Adipocyte (in vitro differentiated cells): ENCODE measurements at regions not wholly inside any gene's neighbourhood (a gene's known extent, or its start where the extent isn't known, plus 50 kb on each side); places are given as distances from the start of the nearest gene placed in this dataset.
A peak's percentile ranks its signal among the peaks of the same experiment; 100 is the strongest.

Source experiments
- DNase-seq: peaks from one replicate; pipeline ENCODE4 v3.0.0-alpha.2; 2015; ENCODE audit warnings: low read depth
- H3K27me3 ChIP-seq: replicated peaks from 2 replicates; pipeline ENCODE4 v1.7.0; 2013; ENCODE audit warnings: mild to moderate bottlenecking, low read length, moderate library complexity; ENCODE audit not compliant: control insufficient read depth, insufficient read depth
- H3K36me3 ChIP-seq: 2 replicates; pipeline ENCODE4 v1.7.0; 2013; ENCODE audit warnings: low read length, mild to moderate bottlenecking, moderate library complexity; ENCODE audit not compliant: control insufficient read depth, insufficient read depth, severe bottlenecking
- H3K4me1 ChIP-seq: 2 replicates; pipeline ENCODE4 v1.7.0; 2013; ENCODE audit warnings: mild to moderate bottlenecking, low read length, moderate library complexity; ENCODE audit not compliant: control insufficient read depth, insufficient read depth
- H3K4me3 ChIP-seq: 2 replicates; pipeline ENCODE4 v1.7.0; 2013; ENCODE audit warnings: mild to moderate bottlenecking, low read length, moderate library complexity
- H3K9ac ChIP-seq: 2 replicates; pipeline ENCODE4 v1.7.0; 2013; ENCODE audit warnings: mild to moderate bottlenecking, low read length, moderate library complexity
- H3K9me3 ChIP-seq: 2 replicates; pipeline ENCODE4 v1.7.0; 2013; ENCODE audit warnings: mild to moderate bottlenecking, low read length, moderate library complexity; ENCODE audit not compliant: control insufficient read depth

DNA sequence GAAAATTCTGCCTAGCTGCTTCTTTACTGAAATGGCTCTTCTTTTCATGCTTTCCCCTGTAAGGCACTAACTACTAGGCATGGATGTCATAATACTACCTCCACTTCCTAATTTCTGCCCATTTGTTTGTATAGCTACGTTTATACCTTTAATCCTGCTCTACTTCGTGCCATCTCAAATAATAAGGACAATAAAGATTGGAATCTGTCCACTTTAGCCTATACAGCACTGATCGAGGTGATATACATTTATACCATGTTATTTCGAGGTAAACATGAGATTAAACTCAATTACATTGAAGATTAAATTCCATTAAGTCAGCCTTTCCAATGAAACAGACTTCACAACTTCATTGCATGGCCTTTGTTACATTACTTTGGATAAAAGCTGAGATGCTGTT lies 390.6 kb upstream of the MARCKS start:
- no peak overlapping the region for H3K4me3 ChIP-seq
- DNase-seq = no peak
- no peaks in the 10 kb centered on the region for H3K27me3 ChIP-seq
- no peaks in the 10 kb centered on the region for H3K9me3 ChIP-seq
- H3K9ac ChIP-seq = no peak overlapping the region
- peaks cover 15% of the 10 kb centered on the region for H3K4me1 ChIP-seq
- no peaks in the 10 kb centered on the region for H3K36me3 ChIP-seq

DNA sequence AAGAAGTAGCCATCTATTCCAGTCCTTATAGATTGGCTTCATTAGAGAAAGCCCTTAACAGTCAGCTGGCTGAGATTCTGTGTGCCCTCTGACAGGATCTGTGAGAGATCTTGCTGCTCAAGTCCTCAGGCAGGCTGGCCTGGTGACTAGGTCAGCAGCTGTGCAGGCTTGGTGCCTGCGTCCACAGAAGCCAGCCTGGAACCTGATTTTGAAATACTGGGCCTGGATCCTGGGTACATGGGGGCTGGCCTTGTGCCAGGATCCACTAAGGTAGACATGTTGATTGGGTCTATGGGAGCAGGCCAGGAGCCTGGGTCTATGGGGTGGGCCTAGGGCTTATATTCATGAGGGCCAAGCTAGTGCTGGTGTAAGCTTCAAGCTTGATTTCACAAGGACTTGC lies 381.8 kb upstream of the MARCKS start:
- Histone ChIP-seq H3K36me3 (no peaks in the 10 kb centered on the region), H3K4me3 (no peak overlapping the region), H3K9me3 (no peaks in the 10 kb centered on the region), H3K9ac (no peak overlapping the region), H3K4me1 (peaks cover 47% of the 10 kb centered on the region), H3K27me3 (no peaks in the 10 kb centered on the region)
- DNase-seq = no peak

DNA sequence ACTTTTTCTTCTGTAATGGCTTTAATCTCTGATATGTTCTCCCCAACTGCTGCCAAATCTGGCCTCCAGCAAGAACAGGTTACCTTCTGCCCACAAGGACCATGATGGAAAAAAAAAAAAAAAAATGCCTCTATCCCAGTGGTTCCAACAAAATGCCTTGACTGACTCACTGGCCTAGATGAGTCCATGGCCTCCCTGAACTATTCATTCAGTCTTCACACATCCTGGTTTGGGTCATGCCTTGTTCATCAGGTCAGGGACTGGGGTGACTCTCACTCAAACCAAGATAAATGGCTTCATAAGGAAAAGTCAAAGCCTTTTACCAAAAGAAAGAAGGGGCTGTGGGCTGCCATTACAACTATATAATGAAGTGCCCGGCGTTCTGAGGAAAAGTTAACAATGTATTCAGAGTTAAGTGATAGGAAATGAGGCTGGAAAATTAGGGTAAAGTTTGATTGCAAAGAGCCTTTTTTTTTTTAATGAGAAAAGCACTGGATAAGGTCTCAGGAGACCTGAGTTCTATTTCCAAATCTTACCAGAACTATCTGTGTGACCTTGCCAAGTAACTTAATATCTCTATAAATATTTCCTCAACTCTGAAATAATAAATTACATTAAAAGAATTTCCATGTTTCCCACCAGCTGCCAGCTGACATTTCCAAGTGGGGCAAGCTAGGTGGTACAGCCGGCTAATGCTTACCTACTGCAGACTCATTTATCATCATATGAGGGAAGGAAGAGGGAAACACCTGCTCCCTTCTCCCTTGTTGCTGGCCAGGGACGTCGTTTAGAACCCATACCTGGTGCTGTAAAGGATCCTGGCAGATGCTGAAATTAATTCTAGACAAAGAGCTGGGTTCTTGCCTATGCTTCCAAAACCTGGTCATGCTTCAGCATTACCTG lies 380.0 kb upstream of the MARCKS start:
- Histone ChIP-seq H3K36me3 (no peaks in the 10 kb centered on the region), H3K4me3 (peak overlapping the region; percentile 14), H3K9ac (peak overlapping the region; percentile 19), H3K27me3 (no peaks in the 10 kb centered on the region), H3K4me1 (peaks cover 49% of the 10 kb centered on the region), H3K9me3 (no peaks in the 10 kb centered on the region)
- DNase-seq = no peak

DNA sequence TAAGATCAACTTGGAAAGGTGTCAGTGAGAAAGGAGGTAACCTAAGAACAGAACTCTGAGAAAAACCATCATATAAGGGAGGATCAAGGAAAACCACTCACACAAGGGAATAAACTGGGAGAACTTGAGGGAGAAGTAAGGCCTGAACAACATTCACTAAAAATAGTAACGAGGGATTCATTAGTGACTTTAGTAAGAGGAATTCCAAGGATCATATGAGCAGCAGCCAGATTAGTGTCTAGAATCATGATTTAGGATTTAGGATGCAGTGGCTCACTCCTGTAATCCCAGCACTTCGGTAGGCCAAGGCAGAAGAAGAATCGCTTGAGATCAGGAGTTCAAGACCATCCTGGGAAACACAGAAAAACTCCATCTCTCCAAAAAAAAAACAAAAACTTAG lies 376.5 kb upstream of the MARCKS start:
- H3K27me3 ChIP-seq = no peaks in the 10 kb centered on the region
- DNase-seq = no peak
- H3K4me1 ChIP-seq = peaks cover 41% of the 10 kb centered on the region

DNA sequence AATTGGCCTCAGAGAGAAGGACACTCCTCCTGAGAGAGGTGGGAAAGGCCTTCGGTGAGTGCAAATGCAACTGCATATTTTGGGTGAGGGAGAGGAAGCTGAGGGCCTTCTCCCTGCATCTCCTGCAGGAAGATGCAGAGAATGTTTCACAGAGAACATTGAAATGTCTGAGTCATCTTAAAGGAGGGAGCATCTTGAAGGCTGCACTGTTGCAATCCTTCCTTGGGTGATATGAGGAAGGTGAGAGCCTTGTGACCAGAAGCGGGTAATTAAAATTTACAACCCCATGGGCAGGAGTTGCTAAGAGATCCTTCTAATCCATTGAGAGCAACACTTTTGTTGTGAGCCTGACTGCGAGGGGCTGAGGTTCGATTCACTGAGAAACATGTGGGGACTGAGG lies 375.7 kb upstream of the MARCKS start:
- Histone ChIP-seq H3K4me1 (peaks cover 33% of the 10 kb centered on the region), H3K27me3 (no peaks in the 10 kb centered on the region), H3K4me3 (no peak overlapping the region), H3K9me3 (no peaks in the 10 kb centered on the region), H3K9ac (no peak overlapping the region), H3K36me3 (no peaks in the 10 kb centered on the region)
- peak; percentile 46 for DNase-seq

More for the DNA sequence above, 376.5 kb upstream of the MARCKS start:
- Histone ChIP-seq H3K4me3 (no peak overlapping the region), H3K9me3 (no peaks in the 10 kb centered on the region), H3K36me3 (no peaks in the 10 kb centered on the region), H3K9ac (no peak overlapping the region)

- no peak for DNase-seq
- H3K9ac ChIP-seq = no peak overlapping the region
- no peaks in the 10 kb centered on the region for H3K36me3 ChIP-seq
- H3K4me1 ChIP-seq = peaks cover 29% of the 10 kb centered on the region
- no peaks in the 10 kb centered on the region for H3K27me3 ChIP-seq
- no peaks in the 10 kb centered on the region for H3K9me3 ChIP-seq
- H3K4me3 ChIP-seq = no peak overlapping the region
Observed at GRCh38 chr6:113481910-113482309, 375.2 kb upstream of the MARCKS start.

- H3K36me3 ChIP-seq = no peaks in the 10 kb centered on the region
- H3K9ac ChIP-seq = no peak overlapping the region
- DNase-seq = no peak
- peaks cover 20% of the 10 kb centered on the region for H3K4me1 ChIP-seq
- H3K27me3 ChIP-seq = no peaks in the 10 kb centered on the region
- no peaks in the 10 kb centered on the region for H3K9me3 ChIP-seq
- no peak overlapping the region for H3K4me3 ChIP-seq
Observed at GRCh38 chr6:113482771-113483170, 374.4 kb upstream of the MARCKS start.

DNA sequence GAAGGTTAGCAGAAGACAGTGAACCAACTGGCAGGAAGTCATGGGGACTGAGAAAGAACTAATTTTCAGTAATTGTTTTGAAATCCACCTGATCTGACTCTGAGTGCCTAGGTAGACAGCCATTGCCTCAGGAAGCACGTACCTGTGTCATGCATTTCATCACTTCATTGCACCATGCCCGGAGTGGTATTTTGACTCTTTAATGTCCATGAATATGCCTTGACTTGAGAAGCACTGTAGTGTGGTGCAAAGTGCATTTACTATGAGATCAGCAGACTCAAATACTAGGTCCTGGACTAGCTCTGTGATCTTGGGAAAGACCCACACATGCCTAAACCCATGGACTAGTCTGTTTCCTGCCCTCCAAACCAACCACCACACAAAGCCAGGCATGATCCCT lies 370.9 kb upstream of the MARCKS start:
- no peaks in the 10 kb centered on the region for H3K9me3 ChIP-seq
- DNase-seq = no peak
- H3K4me1 ChIP-seq = peaks cover 8% of the 10 kb centered on the region
- H3K9ac ChIP-seq = no peak overlapping the region
- no peaks in the 10 kb centered on the region for H3K36me3 ChIP-seq
- no peak overlapping the region for H3K4me3 ChIP-seq
- H3K27me3 ChIP-seq = no peaks in the 10 kb centered on the region

DNA sequence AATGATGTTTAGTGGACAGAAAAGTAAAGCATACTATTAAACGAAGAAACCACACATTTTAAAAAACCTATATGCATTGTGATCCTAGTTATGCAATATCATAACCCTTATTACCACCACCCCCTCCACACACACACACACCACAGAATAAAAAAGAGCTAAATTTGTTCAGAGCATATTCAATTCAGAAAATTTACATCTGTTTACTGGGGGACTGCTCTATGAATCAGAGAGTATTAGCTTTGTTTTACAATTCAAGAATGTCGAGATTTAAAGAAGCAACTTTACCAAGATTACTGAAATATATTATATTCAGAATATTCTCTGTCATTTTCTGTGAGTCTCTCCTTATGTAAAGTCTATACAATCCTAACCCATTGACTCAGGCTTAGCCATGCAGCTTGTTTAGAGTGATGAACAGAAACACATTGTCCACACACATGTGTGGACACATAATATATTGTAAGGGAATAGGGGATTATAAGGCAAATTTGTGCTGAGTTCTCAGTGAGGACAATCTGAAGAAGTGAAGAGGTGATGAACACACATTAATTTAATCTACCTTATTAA lies 369.6 kb upstream of the MARCKS start:
- Histone ChIP-seq H3K27me3 (no peaks in the 10 kb centered on the region), H3K36me3 (no peaks in the 10 kb centered on the region), H3K9ac (no peak overlapping the region), H3K4me3 (no peak overlapping the region), H3K9me3 (no peaks in the 10 kb centered on the region), H3K4me1 (peaks cover 8% of the 10 kb centered on the region)
- DNase-seq = no peak

DNA sequence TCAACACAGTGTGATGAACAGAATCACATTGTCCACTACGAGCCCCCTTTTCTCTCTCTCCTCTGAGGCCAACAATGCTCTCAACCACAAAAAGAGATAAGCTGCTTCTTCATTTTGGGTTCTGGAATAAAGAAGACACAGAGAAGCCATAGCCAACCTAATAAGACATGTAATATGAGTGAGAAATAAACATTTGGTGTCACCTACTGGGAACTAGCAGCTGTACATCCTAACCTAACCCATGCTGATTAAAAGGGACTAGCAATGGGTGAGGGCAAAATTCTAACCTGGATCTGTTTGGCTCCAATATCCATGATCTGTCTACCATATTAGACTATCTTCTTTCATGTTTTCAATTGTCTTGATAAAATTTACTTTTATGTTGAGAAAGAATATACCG lies 369.1 kb upstream of the MARCKS start:
- Histone ChIP-seq H3K9me3 (no peaks in the 10 kb centered on the region), H3K4me3 (no peak overlapping the region), H3K27me3 (no peaks in the 10 kb centered on the region), H3K4me1 (peaks cover 8% of the 10 kb centered on the region), H3K36me3 (no peaks in the 10 kb centered on the region), H3K9ac (no peak overlapping the region)
- DNase-seq = no peak

DNA sequence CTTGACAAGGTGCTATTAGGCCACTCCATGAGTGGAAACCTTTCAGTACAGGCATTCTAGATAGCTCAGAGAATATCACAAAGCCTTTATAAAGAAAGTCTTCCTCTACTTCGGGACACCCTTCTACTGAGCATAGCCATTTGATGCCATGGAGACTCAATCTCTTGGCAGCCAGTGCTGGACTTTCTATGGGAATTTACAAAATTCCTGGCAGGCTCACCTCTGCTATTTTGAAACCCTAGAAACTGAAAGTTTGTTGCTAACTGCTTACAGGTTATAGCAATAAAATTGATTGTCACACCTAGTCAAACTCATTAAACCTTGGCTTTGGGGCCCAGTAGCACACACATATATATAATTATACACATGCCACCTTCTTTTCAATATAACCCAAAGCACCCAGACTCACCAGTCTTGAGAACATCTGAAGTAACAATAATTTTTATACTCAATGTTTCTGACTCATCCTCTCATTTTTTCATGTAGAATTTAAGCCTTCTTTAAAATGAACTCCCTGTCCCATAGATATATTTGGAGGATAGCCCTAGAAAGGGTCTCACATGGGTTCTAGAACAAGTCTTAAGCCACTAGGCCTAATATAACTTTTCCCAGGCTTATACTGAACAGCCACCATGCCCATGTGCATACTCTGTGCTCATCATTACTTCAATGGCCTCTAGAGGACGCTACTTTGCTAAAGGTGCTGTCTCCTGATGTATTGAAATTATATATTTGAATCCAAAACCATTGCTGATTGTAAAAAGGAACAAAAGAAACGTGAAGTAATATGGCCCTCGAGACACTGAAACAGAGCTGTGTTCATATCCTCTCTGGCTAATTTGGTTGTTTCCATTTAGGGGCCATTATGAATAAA lies 368.1 kb upstream of the MARCKS start:
- no peaks in the 10 kb centered on the region for H3K36me3 ChIP-seq
- peaks cover 8% of the 10 kb centered on the region for H3K4me1 ChIP-seq
- H3K4me3 ChIP-seq = no peak overlapping the region
- no peaks in the 10 kb centered on the region for H3K27me3 ChIP-seq
- no peak for DNase-seq
- no peak overlapping the region for H3K9ac ChIP-seq
- no peaks in the 10 kb centered on the region for H3K9me3 ChIP-seq
